ENCODE measurements at regions not wholly inside any gene's neighbourhood (a gene's known extent, or its start where the extent isn't known, plus 50 kb on each side); places are given as distances from the start of the nearest gene placed in this dataset.

DNA sequence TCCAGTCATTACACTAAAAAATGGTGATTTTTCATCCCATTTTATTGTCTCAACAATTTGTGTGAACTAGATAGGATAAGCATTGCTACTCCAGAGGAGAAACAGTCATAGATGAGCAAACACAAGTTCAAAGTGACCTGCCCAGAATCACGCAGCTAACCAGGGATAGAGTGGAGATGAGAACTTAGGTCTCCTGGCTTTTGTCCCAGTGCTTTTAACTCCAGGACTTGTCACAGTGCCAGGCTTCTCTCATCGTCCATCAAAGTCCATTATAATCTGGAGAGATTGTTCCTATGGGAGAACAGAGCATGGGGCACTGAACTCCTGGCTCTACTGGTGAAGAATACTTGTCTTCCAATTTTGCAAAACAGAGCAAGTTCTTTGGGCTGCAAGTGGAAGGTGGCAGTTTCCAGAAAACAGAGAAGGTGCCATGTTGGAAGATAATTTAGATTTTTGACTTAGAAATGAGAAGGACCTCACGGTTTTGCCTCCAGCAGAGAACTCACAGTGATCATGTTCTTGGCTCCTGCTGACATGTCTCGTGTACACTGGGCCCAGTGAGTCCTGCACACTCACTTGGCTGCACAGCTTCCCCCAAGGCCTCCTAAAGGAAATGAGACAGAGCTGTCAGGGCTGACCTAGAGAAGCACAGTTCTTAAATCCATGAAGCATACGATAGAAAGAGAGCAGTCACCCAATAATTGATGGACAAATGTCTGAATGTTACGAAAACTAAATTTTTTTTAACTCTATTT is 322.9 kb upstream of the NRP1 start:
- Histone ChIP-seq H3K9ac (ENCODE audit: control insufficient read depth, extremely low read depth, insufficient read depth, low read length) (no peak overlapping the region), H3K4me1 (ENCODE audit: control insufficient read depth, extremely low read depth, insufficient read depth, low read length) (peaks cover 16% of the 10 kb centered on the region), H3K4me2 (ENCODE audit: control insufficient read depth, extremely low read depth, insufficient read depth, low read depth, low read length) (no peak overlapping the region), H3K79me2 (ENCODE audit: control insufficient read depth, insufficient read depth, low read length) (no peaks in the 10 kb centered on the region), H4K20me1 (ENCODE audit: control insufficient read depth, extremely low read depth, insufficient read depth, low read length) (no peaks in the 10 kb centered on the region), H3K36me3 (ENCODE audit: control insufficient read depth in 2 of 2, extremely low read depth in 1 of 2, insufficient read depth in 2 of 2, low read length in 2 of 2) (no peaks in the 10 kb centered on the region), H3K27me3 (ENCODE audit: control insufficient read depth, extremely low read depth, insufficient read depth, low read length) (no peaks in the 10 kb centered on the region), H3K4me3 (ENCODE audit: control insufficient read depth in 2 of 3, extremely low read depth in 1 of 3, insufficient read depth in 2 of 3, low read depth in 1 of 3, low read length in 3 of 3) (no peak overlapping the region), H2AFZ (ENCODE audit: control insufficient read depth, low read length) (no peak overlapping the region), H3K27ac (ENCODE audit: control insufficient read depth, insufficient read depth, low read length) (no peak overlapping the region), H3K9me3 (ENCODE audit: control insufficient read depth, low read depth, low read length) (no peaks in the 10 kb centered on the region), H3K9me1 (ENCODE audit: control insufficient read depth, extremely low read depth, insufficient read depth, low read length) (no peaks in the 10 kb centered on the region)
- dilution Hi-C loops (cut with MboI; ENCODE audit: extremely low pct_ligation_motif_present, low sequenced_read_pairs): no loop called here
- DNase-seq (ENCODE audit: low read depth, low spot score): no peak
- FAIRE-seq: no peak
- TF ChIP-seq EZH2 (IDR thresholded peaks at IDR 0.05; ENCODE audit: low read length) (no peak), CTCF (optimal IDR thresholded peaks at IDR 0.05 in 1 of 3, IDR thresholded peaks at IDR 0.05 in 1 of 3, conservative IDR thresholded peaks at IDR 0.05 in 1 of 3; ENCODE audit: extremely low read depth in 1 of 3, insufficient read depth in 2 of 3, low read length in 3 of 3) (no peak)

DNA sequence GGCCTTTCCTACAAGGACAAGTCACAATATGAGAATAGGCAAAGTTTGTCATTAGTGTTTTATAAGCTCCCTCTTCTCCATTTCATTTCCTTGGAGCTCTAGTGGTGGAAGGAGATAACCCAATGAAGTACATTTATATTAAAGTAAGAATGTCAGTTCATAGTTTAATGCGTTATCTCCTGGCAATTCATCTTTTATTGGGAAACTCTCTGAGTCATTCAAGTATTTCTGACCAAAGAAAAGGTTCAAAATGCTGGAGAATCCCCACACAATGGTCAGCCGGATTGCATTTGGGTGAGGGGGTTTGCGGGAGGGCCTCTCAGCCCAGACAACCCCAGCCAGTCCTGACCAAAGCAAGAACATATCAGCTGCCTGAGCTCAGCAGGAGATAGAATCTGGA is 321.5 kb upstream of the NRP1 start:
- Histone ChIP-seq H4K20me1 (ENCODE audit: control insufficient read depth, extremely low read depth, insufficient read depth, low read length) (no peaks in the 10 kb centered on the region), H3K9me3 (ENCODE audit: control insufficient read depth, low read depth, low read length) (no peaks in the 10 kb centered on the region), H3K36me3 (ENCODE audit: control insufficient read depth in 2 of 2, extremely low read depth in 1 of 2, insufficient read depth in 2 of 2, low read length in 2 of 2) (no peaks in the 10 kb centered on the region), H3K4me3 (ENCODE audit: control insufficient read depth in 2 of 3, extremely low read depth in 1 of 3, insufficient read depth in 2 of 3, low read depth in 1 of 3, low read length in 3 of 3) (no peak overlapping the region), H3K4me1 (ENCODE audit: control insufficient read depth, extremely low read depth, insufficient read depth, low read length) (peaks cover 7% of the 10 kb centered on the region), H2AFZ (ENCODE audit: control insufficient read depth, low read length) (no peak overlapping the region), H3K79me2 (ENCODE audit: control insufficient read depth, insufficient read depth, low read length) (no peaks in the 10 kb centered on the region), H3K27me3 (ENCODE audit: control insufficient read depth, extremely low read depth, insufficient read depth, low read length) (no peaks in the 10 kb centered on the region), H3K4me2 (ENCODE audit: control insufficient read depth, extremely low read depth, insufficient read depth, low read depth, low read length) (no peak overlapping the region), H3K9ac (ENCODE audit: control insufficient read depth, extremely low read depth, insufficient read depth, low read length) (no peak overlapping the region), H3K9me1 (ENCODE audit: control insufficient read depth, extremely low read depth, insufficient read depth, low read length) (no peaks in the 10 kb centered on the region), H3K27ac (ENCODE audit: control insufficient read depth, insufficient read depth, low read length) (no peak overlapping the region)
- DNase-seq (ENCODE audit: low read depth, low spot score) (no peak), FAIRE-seq (no peak)
- TF ChIP-seq CTCF (optimal IDR thresholded peaks at IDR 0.05 in 1 of 3, IDR thresholded peaks at IDR 0.05 in 1 of 3, conservative IDR thresholded peaks at IDR 0.05 in 1 of 3; ENCODE audit: extremely low read depth in 1 of 3, insufficient read depth in 2 of 3, low read length in 3 of 3) (no peak), EZH2 (IDR thresholded peaks at IDR 0.05; ENCODE audit: low read length) (no peak)
- dilution Hi-C loops (cut with MboI; ENCODE audit: extremely low pct_ligation_motif_present, low sequenced_read_pairs): no loop called here

Measured in keratinocyte (primary cell).